ENCODE measurements at regions not wholly inside any gene's neighbourhood (a gene's known extent, or its start where the extent isn't known, plus 50 kb on each side); places are given as distances from the start of the nearest gene placed in this dataset.

DNA sequence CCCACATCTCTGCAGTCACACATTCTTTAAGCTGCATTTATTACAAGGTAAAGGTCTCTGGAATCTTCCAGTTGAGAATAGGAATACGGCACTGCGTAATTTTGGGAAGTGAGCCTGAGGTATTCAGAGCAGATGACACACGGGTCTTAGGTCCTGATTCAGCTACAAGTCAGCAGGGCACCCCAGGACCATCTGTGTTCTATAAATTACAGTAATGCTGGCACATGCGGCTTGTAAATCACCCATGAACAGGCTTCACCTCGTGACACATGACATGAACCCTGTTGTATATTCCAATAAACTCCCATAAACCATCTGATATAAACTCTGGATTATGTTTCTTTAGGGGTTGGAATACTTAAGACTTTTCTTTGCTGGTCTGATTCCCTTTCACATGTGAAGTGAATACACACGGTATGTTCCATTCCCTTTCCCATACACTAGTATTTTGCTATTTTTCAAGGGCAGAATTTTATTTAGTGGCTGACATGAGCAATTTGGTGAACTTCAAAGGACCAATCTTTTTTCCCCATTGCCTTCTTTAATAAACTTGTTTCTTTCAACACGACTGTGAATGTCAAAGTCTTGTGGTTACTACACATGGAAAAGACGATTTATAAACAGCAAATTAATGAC lies 298.6 kb downstream of the MEIS1 start:
- no peaks in the 10 kb centered on the region for H3K27me3 ChIP-seq (replicated peaks; ENCODE audit: insufficient read depth, low read length)
- no peaks in the 10 kb centered on the region for H3F3A ChIP-seq (ENCODE audit: insufficient read depth, low read length)
- H4K20me1 ChIP-seq (ENCODE audit: insufficient read depth, low read length): no peaks in the 10 kb centered on the region
- H3K4me2 ChIP-seq (ENCODE audit: low read depth, low read length): no peak overlapping the region
- H2AFZ ChIP-seq (ENCODE audit: low read length): no peak overlapping the region
- H3K4me3 ChIP-seq (ENCODE audit: low read length): no peak overlapping the region
- H3K9me2 ChIP-seq (replicated peaks; ENCODE audit: insufficient read depth, low read length): no peaks in the 10 kb centered on the region
- H3K9me3 ChIP-seq (replicated peaks; ENCODE audit: insufficient read depth, low read length): no peaks in the 10 kb centered on the region
- no peaks in the 10 kb centered on the region for H3K79me2 ChIP-seq (ENCODE audit: low read length)
- no peak overlapping the region for H3K9ac ChIP-seq (ENCODE audit: low read length)
- no peak overlapping the region for H3K27ac ChIP-seq (ENCODE audit: low read length)
- no peaks in the 10 kb centered on the region for H3K36me3 ChIP-seq (replicated peaks; ENCODE audit: insufficient read depth, low read length)
- no peak for DNase-seq
- TF ChIP-seq EZH2 (optimal IDR thresholded peaks at IDR 0.05; ENCODE audit: low read depth, low read length) (no peak), EZH2phosphoT487 (IDR thresholded peaks at IDR 0.05; ENCODE audit: low read length) (no peak)
- TF ChIP-seq, protein P1, sequence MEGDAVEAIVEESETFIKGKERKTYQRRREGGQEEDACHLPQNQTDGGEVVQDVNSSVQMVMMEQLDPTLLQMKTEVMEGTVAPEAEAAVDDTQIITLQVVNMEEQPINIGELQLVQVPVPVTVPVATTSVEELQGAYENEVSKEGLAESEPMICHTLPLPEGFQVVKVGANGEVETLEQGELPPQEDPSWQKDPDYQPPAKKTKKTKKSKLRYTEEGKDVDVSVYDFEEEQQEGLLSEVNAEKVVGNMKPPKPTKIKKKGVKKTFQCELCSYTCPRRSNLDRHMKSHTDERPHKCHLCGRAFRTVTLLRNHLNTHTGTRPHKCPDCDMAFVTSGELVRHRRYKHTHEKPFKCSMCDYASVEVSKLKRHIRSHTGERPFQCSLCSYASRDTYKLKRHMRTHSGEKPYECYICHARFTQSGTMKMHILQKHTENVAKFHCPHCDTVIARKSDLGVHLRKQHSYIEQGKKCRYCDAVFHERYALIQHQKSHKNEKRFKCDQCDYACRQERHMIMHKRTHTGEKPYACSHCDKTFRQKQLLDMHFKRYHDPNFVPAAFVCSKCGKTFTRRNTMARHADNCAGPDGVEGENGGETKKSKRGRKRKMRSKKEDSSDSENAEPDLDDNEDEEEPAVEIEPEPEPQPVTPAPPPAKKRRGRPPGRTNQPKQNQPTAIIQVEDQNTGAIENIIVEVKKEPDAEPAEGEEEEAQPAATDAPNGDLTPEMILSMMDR (IDR thresholded peaks at IDR 0.05; ENCODE audit: low read length): no peak
- H3K4me1 ChIP-seq (ENCODE audit: low read length): no peaks in the 10 kb centered on the region

DNA sequence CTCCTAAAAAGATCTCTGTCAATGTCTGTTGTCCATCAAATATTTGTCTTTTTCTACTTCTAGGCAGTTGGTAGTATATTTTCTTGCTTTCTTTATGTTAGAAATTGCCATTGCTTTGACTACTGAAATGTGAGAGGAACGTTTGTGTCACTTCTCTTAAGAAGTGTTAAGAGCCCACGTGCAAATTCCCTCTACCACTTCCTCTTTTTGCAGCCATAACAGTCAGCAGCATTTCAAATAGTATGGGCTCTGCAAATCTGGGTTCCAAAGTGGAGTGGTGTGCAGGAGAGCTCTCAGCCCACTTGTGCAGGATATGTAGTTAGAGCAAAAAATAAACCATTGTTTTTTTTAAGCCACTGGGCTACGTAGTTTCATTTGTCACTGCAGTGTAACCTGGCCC lies 314.0 kb downstream of the MEIS1 start:
- no peaks in the 10 kb centered on the region for H4K20me1 ChIP-seq (ENCODE audit: insufficient read depth, low read length)
- H3K9me3 ChIP-seq (replicated peaks; ENCODE audit: insufficient read depth, low read length): no peaks in the 10 kb centered on the region
- no peaks in the 10 kb centered on the region for H3K9me2 ChIP-seq (replicated peaks; ENCODE audit: insufficient read depth, low read length)
- no peaks in the 10 kb centered on the region for H3K27me3 ChIP-seq (replicated peaks; ENCODE audit: insufficient read depth, low read length)
- H3K4me3 ChIP-seq (ENCODE audit: low read length): no peak overlapping the region
- DNase-seq: peak; percentile 19
- H3K79me2 ChIP-seq (ENCODE audit: low read length): no peaks in the 10 kb centered on the region
- no peak overlapping the region for H2AFZ ChIP-seq (ENCODE audit: low read length)
- no peak for TF ChIP-seq EZH2 (optimal IDR thresholded peaks at IDR 0.05; ENCODE audit: low read depth, low read length)
- TF ChIP-seq, protein P1 (IDR thresholded peaks at IDR 0.05; ENCODE audit: low read length): no peak
- TF ChIP-seq EZH2phosphoT487 (IDR thresholded peaks at IDR 0.05; ENCODE audit: low read length): no peak
- H3K4me2 ChIP-seq (ENCODE audit: low read depth, low read length): no peak overlapping the region
- no peaks in the 10 kb centered on the region for H3K4me1 ChIP-seq (ENCODE audit: low read length)
- no peaks in the 10 kb centered on the region for H3K36me3 ChIP-seq (replicated peaks; ENCODE audit: insufficient read depth, low read length)
- H3K27ac ChIP-seq (ENCODE audit: low read length): peak overlapping the region; percentile 28; the same call in 1 of the 2 replicates
- no peaks in the 10 kb centered on the region for H3F3A ChIP-seq (ENCODE audit: insufficient read depth, low read length)
- no peak overlapping the region for H3K9ac ChIP-seq (ENCODE audit: low read length)

DNA sequence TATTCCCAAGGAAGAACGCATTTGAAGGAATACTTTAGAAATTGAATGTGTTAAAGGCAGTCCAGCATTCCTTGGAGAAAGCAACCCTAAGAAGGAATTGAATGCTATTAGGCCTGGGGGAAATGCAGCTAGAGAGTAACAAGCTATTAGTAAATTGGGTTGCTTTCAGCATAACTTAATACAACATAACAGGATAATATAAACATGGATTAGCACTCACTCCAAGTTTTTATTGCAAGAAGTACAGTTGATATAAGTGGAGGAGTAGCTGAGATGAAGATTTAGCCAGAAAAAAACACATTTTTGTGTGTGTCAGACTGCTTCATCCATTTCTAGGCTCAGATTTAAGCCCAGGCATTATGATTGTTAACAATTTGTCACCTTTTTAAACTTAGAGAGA lies 314.6 kb downstream of the MEIS1 start:
- H3K4me3 ChIP-seq (ENCODE audit: low read length): no peak overlapping the region
- no peaks in the 10 kb centered on the region for H3F3A ChIP-seq (ENCODE audit: insufficient read depth, low read length)
- peak overlapping the region; percentile 2; the same call in 1 of the 2 replicates for H3K27ac ChIP-seq (ENCODE audit: low read length)
- H3K9ac ChIP-seq (ENCODE audit: low read length): no peak overlapping the region
- no peak for DNase-seq
- no peaks in the 10 kb centered on the region for H3K79me2 ChIP-seq (ENCODE audit: low read length)
- no peaks in the 10 kb centered on the region for H3K4me1 ChIP-seq (ENCODE audit: low read length)
- no peak overlapping the region for H2AFZ ChIP-seq (ENCODE audit: low read length)
- no peaks in the 10 kb centered on the region for H3K27me3 ChIP-seq (replicated peaks; ENCODE audit: insufficient read depth, low read length)
- no peaks in the 10 kb centered on the region for H3K36me3 ChIP-seq (replicated peaks; ENCODE audit: insufficient read depth, low read length)
- no peaks in the 10 kb centered on the region for H3K9me3 ChIP-seq (replicated peaks; ENCODE audit: insufficient read depth, low read length)
- H3K4me2 ChIP-seq (ENCODE audit: low read depth, low read length): no peak overlapping the region
- TF ChIP-seq EZH2 (optimal IDR thresholded peaks at IDR 0.05; ENCODE audit: low read depth, low read length) (no peak), EZH2phosphoT487 (IDR thresholded peaks at IDR 0.05; ENCODE audit: low read length) (no peak)
- TF ChIP-seq, protein P1 (IDR thresholded peaks at IDR 0.05; ENCODE audit: low read length): no peak
- no peaks in the 10 kb centered on the region for H4K20me1 ChIP-seq (ENCODE audit: insufficient read depth, low read length)
- no peaks in the 10 kb centered on the region for H3K9me2 ChIP-seq (replicated peaks; ENCODE audit: insufficient read depth, low read length)

Data from MM.1S (cell line).